Esophagus squamous epithelium (tissue), 4 donors: ENCODE measurements at regions not wholly inside any gene's neighbourhood (a gene's known extent, or its start where the extent isn't known, plus 50 kb on each side); places are given as distances from the start of the nearest gene placed in this dataset.

Experiments used
- CTCF ChIP-seq, 6 experiments: fragments of 450-650 bp in 4 of 6; fragments of 200-600 bp in 2 of 6; sonication (generic) in 2 of 6; IDR thresholded peaks; one replicate each; pipeline ENCODE4 v1.5.1; 2016 to 2019; ENCODE audit warnings: antibody characterized with exemption in 6 of 6, mild to moderate bottlenecking in 4 of 6, moderate library complexity in 4 of 6
- POLR2A ChIP-seq, 4 donors: fragments of 450-650 bp; IDR thresholded peaks; one replicate each; pipeline ENCODE4 v1.6.1; 2017; ENCODE audit warnings: antibody characterized with exemption in 4 of 4, mild to moderate bottlenecking in 4 of 4, moderate library complexity in 3 of 4

- TF ChIP-seq POLR2A (IDR thresholded peaks at IDR 0.05) (no peak), CTCF (IDR thresholded peaks at IDR 0.05) (no peak)
These were observed 321.1 kb downstream of the C16orf95 start for GRCh38 chr16:86996081-86996480.
